GM18505 (cell line): ENCODE measurements at regions not wholly inside any gene's neighbourhood (a gene's known extent, or its start where the extent isn't known, plus 50 kb on each side); places are given as distances from the start of the nearest gene placed in this dataset.

Source experiments
- ATAC-seq: cut with Tn5 transposase; IDR thresholded peaks from one replicate; pipeline ENCODE4 v1.9.1; 2021; ENCODE audit not compliant: unreplicated experiment
- POLR2A ChIP-seq: IDR thresholded peaks from 4 replicates; pipeline ENCODE4 v1.6.1; 2011; ENCODE audit warnings: borderline replicate concordance; ENCODE audit not compliant: insufficient read depth, insufficient read length; ENCODE audit errors: extremely low read depth

- ATAC-seq = no peak
Measured at GRCh38 chr4:31141095-31141831, 421.1 kb downstream of the PCDH7 start.

GRCh38 chr4:31141832-31142142, 421.6 kb downstream of the PCDH7 start:
- TF ChIP-seq POLR2A = no peak
- ATAC-seq = no peak

More at GRCh38 chr4:31141095-31141831, 421.1 kb downstream of the PCDH7 start:
- TF ChIP-seq POLR2A = no peak

DNA sequence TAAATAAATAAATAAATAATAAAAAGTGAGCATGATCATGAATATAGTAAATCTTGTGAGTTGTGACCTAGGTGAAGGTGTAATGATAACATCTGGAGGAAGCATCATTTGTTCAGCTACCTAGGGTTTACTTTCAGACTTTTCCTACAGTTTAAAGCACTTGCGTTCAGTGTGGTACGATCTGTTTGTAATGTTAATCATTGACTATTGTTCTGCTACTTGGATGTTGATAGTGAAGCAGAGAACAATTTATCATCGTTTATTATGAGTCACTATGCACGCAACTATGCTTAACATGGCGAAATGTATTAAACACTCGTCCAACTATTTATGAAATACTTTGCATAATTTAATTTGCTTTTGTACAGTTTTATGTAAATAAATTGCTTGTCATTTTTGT, 426.2 kb downstream of the PCDH7 start:
- ATAC-seq = no peak
- TF ChIP-seq POLR2A = no peak

DNA sequence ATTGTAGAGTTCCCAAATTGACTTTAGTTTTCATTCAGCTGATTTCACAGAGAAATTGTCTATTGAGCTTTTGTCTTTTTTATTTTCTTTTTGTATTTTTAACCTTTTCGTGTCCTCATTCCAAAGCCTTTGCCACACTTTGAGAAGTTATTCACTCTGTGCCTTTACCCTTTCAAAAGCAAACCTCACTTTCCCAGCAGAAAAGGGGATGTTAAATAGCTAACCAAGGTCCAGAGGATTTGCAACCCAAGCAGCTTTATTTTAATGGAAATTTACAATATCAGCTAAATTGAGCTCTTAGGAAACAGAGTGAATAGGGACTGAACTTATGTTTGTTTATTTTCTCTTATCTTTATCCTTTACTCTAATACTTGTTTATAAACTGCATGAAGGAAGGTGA, 428.8 kb downstream of the PCDH7 start:
- TF ChIP-seq POLR2A = no peak
- no peak for ATAC-seq

DNA sequence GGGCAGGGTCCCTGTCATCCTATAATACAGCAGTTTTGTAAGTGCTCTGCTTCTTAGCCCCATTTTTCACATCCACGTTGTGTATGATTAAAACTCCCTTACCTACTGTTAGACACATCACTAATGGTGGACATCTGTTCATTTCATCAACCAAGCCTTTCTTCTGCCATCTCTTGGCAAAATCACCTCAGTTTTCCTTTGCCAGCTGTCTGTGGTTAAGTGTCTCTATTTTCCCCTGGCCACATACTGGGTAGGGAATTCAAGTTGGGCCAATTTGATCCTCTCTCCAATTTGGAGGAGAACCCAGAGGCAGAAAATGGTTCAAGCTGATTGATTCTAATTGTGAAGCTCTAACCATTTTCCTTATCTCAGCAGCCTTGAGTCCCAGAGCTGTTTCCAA, 436.1 kb downstream of the PCDH7 start:
- ATAC-seq = no peak
- TF ChIP-seq POLR2A = no peak

DNA sequence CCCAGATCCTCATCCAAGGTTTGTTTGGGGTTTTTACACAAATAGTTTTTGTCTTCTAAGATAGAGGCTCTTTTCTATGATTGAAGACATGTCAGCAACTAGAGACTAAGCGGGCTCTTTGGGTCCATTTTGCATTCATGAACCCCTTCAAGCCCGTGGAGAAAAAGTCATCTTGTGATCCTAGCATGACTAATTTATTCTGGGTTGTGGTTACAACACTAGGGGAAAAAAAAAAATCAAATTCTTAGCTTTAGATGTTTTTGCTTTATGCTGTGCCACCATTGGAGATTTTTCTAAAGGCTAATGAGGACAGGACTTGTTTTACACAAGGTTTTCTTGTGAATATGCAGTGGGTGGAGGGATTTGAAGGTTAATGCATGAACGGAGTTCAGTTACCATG, 440.0 kb downstream of the PCDH7 start:
- no peak for TF ChIP-seq POLR2A
- ATAC-seq = no peak

GRCh38 chr4:31169846-31170245, 449.7 kb downstream of the PCDH7 start:
- ATAC-seq = no peak
- no peak for TF ChIP-seq POLR2A

DNA sequence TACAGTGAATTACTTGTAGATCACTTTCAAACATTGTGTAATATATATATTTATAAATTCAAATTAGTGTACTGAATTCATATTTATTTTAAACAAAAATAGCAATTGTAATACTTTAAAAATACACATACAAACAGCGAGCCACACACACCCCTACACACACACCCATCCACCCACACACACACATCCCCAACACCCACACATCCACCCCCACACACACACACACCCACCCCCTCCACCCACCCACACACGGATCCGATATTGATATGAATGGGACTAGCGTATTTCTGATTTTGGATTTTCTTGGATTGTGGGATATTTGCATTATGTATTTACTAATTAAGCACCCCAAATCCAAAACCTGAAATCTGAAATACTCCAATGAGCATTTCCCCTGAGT, 451.2 kb downstream of the PCDH7 start:
- no peak for TF ChIP-seq POLR2A
- no peak for ATAC-seq

DNA sequence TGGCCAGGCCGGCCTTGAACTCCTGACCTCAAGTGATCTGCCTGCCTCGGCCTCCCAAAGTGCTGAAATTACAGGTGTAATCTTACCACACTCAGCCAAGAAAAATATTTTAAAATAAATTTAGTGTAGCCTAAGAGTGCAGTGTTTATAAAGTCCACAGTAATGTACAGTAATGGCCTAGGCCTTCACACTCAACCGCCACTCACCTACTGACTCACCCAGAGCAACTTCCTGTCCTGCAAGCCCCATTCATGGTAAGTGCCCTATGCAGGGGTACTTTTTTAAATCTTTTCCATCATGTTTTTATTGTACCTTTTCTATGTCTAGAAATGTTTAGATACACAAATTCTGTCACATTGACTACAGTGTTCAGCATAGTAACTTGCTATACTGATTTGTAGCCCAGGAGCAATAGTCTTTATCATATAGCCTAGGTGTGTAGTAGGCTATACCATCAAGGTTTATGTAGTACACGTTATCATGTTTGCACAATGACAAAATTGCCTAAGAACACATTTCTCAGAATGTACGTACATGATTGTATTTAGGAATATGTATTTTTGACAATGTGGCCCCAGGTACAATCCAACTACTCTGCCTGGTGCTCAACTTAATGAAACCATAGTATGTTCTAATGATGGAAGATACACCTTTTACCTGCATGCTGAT, 455.2 kb downstream of the PCDH7 start:
- no peak for TF ChIP-seq POLR2A
- no peak for ATAC-seq

DNA sequence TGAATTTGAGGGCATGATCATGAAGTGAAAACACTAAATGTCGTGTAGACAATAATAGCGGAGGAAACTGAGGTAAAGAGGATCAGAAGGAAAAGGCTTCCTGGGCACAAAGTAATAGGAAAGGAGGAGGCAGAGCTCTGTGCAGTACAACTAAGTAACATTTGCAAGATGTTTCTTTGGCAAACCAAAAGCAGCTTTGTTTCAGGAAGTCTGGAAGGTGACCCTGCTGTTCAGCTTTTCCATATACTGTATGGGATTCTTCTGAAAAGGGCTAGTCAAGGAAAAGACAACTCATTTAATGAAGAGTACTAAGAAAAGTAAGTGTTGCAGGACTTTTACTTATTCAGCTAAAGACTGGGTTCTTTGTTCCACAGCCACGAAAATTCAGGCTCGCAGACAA, 463.1 kb downstream of the PCDH7 start:
- ATAC-seq = no peak
- TF ChIP-seq POLR2A = no peak

DNA sequence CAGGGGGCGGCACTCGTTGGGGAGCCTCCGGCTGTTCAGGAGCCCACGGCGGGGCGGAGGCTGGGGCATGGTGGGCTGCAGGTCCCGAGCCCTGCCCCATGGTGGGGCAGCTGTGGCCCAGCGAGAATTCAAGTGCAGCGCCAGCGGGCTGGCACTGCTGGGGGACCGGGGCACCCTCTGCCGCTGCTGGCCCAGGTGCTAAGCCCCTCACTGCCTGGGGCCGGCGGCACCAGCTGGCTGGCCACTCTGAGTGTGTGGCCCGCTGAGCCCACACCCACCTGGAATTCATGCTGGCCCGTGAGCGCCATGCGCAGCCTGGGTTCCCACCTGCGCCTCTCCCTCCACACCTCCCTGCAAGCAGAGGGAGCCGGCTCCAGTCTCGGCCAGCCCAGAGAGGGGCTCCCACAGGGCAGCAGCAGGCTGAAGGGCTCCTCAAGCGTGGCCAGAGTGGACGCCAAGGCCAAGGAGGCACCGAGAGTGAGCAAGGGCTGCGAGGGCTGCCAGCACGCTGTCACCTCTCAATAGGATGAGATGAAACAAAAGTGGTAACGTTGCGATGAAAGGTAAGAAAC, 464.9 kb downstream of the PCDH7 start:
- TF ChIP-seq POLR2A = no peak
- no peak for ATAC-seq

DNA sequence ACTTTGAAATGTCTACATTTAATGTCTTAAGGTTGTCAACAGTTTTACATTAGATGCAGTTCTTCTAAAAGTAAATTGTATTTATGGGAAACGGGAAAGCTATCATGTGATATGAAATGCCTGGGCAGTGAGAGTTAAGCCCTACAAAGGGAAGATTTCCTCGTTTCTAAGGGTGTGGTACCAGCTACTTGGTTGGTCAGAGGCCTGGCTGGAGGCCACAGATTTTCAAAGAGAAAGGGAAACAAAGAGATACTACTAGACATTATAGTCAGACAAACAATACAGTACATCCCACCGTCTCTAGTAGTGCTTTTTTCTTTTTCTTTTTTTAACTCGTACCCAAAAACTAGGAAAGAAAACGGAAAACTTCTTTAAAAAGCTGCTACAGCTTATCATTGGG, 467.8 kb downstream of the PCDH7 start:
- no peak for ATAC-seq
- TF ChIP-seq POLR2A = no peak

- no peak for ATAC-seq
- TF ChIP-seq POLR2A = no peak
Measured at GRCh38 chr4:31189938-31190337, 469.8 kb downstream of the PCDH7 start.

GRCh38 chr4:31190671-31191070, 470.5 kb downstream of the PCDH7 start:
- no peak for TF ChIP-seq POLR2A
- no peak for ATAC-seq

DNA sequence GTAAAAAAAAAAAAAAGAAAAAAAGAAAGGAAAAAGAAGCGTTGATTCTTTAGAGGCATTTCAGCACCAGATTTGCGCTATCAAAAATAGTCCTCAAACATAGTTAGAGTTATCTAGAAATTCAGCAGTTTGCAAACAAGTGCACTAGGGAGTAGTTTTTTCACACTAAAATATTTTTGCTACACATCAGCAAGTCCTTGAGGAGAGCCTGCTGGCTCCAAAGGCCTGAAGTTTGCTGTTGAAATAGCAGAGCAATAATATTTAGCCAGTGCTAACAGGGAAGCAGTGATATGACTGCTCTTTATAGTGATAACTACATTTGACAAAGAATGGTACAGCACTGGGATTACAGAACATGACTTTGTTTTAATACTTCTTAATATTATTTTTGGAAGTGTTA, 472.2 kb downstream of the PCDH7 start:
- TF ChIP-seq POLR2A = no peak
- ATAC-seq = no peak

- TF ChIP-seq POLR2A = no peak
- ATAC-seq = no peak
Measured at GRCh38 chr4:31193521-31193920, 473.4 kb downstream of the PCDH7 start.
